ENCODE measurements at regions not wholly inside any gene's neighbourhood (a gene's known extent, or its start where the extent isn't known, plus 50 kb on each side); places are given as distances from the start of the nearest gene placed in this dataset.

GRCh38 chrX:12032082-12032481, 106.2 kb upstream of the FRMPD4 start:
- no peaks in the 10 kb centered on the region for H3K36me3 ChIP-seq (ENCODE audit: insufficient read depth, low read length)
- no peaks in the 10 kb centered on the region for H3K4me1 Mint-ChIP-seq
- H3K4me1 ChIP-seq (ENCODE audit: insufficient read depth, low read length), result no peaks in the 10 kb centered on the region
- ChIA-PET CTCF (no interaction called here), POLR2A (no interaction called here)
- H3K27ac Mint-ChIP-seq, result no peak overlapping the region
- H3K9me3 Mint-ChIP-seq, result peaks cover 0 to 2% (median 0%) of the 10 kb centered on the region in 5 donors
- H3K9me3 ChIP-seq (ENCODE audit: low read length), result no peaks in the 10 kb centered on the region
- no peak overlapping the region for H3K4me3 ChIP-seq (ENCODE audit: low read length)
- H3K36me3 Mint-ChIP-seq, result no peaks in the 10 kb centered on the region
- H3K27ac ChIP-seq (ENCODE audit: low read depth, low read length), result no peak overlapping the region
- DNase-seq, result no peak
- H3K27me3 ChIP-seq (ENCODE audit: insufficient read depth, low read length, poor library complexity, severe bottlenecking), result no peaks in the 10 kb centered on the region
- H3K4me3 Mint-ChIP-seq, result no peak overlapping the region
- peaks cover 0 to 2% of the 10 kb centered on the region in 2 donors for H3K27me3 Mint-ChIP-seq

DNA sequence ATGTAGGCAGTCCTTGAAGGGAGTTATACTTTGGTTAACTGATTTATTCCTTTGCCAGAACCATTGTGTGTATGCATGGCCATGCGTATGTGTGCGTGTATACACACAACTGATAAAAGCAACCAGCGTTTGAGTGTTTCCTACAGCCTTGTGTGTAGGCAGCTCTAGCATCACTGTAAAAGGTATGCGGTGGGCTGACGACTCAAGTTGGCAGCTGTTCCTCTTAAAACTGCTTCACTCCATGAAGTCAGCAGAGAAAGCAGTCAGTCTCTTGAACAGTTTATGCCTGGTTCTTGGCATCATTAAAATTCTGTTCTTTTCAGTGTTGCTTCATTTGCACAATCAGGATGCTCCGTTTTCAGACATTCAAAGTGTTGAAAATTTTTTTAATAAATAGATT, 103.5 kb upstream of the FRMPD4 start:
- Mint-ChIP-seq H3K36me3 (no peaks in the 10 kb centered on the region), H3K27me3 (no peaks in the 10 kb centered on the region), H3K4me3 (no peak overlapping the region), H3K27ac (no peak overlapping the region), H3K9me3 (peaks cover 0 to 2% (median 0%) of the 10 kb centered on the region in 5 donors), H3K4me1 (no peaks in the 10 kb centered on the region)
- DNase-seq, result no peak
- Histone ChIP-seq H3K36me3 (ENCODE audit: insufficient read depth, low read length) (no peaks in the 10 kb centered on the region), H3K4me3 (ENCODE audit: low read length) (no peak overlapping the region), H3K27ac (ENCODE audit: low read depth, low read length) (no peak overlapping the region), H3K4me1 (ENCODE audit: insufficient read depth, low read length) (no peaks in the 10 kb centered on the region), H3K9me3 (ENCODE audit: low read length) (no peaks in the 10 kb centered on the region), H3K27me3 (ENCODE audit: insufficient read depth, low read length, poor library complexity, severe bottlenecking) (no peaks in the 10 kb centered on the region)
- ChIA-PET CTCF (no interaction called here), POLR2A (no interaction called here)

DNA sequence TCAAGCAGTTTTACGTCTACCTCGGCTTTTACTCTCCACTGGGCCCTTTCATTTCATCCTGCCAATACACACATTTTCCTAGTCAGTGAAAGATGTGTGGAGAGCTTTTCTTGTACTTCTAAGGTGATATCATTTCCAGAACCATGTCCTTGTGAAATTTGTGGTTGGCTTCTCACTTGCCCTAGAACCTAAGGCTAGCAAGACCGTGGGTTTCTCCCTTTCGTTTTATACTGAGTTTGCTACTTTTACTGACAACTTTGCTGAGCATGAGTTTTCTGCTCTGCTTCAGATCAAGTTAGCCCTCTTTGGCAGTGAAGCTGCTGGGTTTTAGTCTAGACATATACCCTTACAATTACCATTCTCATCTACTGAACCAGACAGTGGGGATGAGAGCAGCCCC, 95.7 kb upstream of the FRMPD4 start:
- Mint-ChIP-seq H3K27ac (no peak overlapping the region), H3K4me3 (no peak overlapping the region), H3K36me3 (no peaks in the 10 kb centered on the region), H3K27me3 (peaks cover 2 to 4% of the 10 kb centered on the region in 2 donors), H3K9me3 (no peaks in the 10 kb centered on the region), H3K4me1 (no peaks in the 10 kb centered on the region)
- Histone ChIP-seq H3K36me3 (ENCODE audit: insufficient read depth, low read length) (no peaks in the 10 kb centered on the region), H3K9me3 (ENCODE audit: low read length) (no peaks in the 10 kb centered on the region), H3K27me3 (ENCODE audit: insufficient read depth, low read length, poor library complexity, severe bottlenecking) (no peaks in the 10 kb centered on the region), H3K4me1 (ENCODE audit: insufficient read depth, low read length) (no peaks in the 10 kb centered on the region), H3K27ac (ENCODE audit: low read depth, low read length) (no peak overlapping the region), H3K4me3 (ENCODE audit: low read length) (no peak overlapping the region)
- no peak for DNase-seq
- CTCF ChIA-PET, result no interaction called here
- POLR2A ChIA-PET, result no interaction called here

DNA sequence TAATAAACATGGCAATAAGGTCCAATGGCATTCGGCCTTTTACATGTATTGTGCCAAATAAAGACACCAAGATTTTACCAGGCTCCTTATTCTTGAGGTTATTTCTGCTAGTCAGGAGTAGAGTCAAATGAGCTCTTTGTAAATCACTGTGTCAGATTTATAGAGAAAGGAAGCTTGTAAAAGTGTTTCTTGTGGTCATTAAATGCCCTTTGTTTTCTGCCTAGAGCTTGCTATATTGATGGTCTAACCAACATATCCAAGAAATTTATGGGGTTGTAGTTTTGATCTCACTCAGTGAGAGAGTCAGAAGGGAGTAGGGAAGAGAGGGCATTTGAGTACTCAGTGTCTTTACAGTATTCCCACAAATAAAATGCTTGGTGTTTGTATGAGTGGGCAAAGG, 86.2 kb upstream of the FRMPD4 start:
- no peak overlapping the region for H3K27ac Mint-ChIP-seq
- no peak overlapping the region for H3K27ac ChIP-seq (ENCODE audit: low read depth, low read length)
- CTCF ChIA-PET, result no interaction called here

GRCh38 chrX:12058087-12058486, 80.2 kb upstream of the FRMPD4 start:
- H3K27ac Mint-ChIP-seq, result no peak overlapping the region
- H3K9me3 ChIP-seq (ENCODE audit: low read length), result no peaks in the 10 kb centered on the region
- no peaks in the 10 kb centered on the region for H3K27me3 ChIP-seq (ENCODE audit: insufficient read depth, low read length, poor library complexity, severe bottlenecking)
- H3K36me3 Mint-ChIP-seq, result no peaks in the 10 kb centered on the region
- no peaks in the 10 kb centered on the region for H3K4me1 Mint-ChIP-seq
- ChIA-PET POLR2A (no interaction called here), CTCF (no interaction called here)
- no peak overlapping the region for H3K4me3 Mint-ChIP-seq
- H3K4me3 ChIP-seq (ENCODE audit: low read length), result no peak overlapping the region
- H3K27ac ChIP-seq (ENCODE audit: low read depth, low read length), result no peak overlapping the region
- no peaks in the 10 kb centered on the region for H3K27me3 Mint-ChIP-seq
- H3K4me1 ChIP-seq (ENCODE audit: insufficient read depth, low read length), result no peaks in the 10 kb centered on the region
- no peak for DNase-seq
- peaks cover 0 to 2% (median 0%) of the 10 kb centered on the region in 5 donors for H3K9me3 Mint-ChIP-seq
- H3K36me3 ChIP-seq (ENCODE audit: insufficient read depth, low read length), result no peaks in the 10 kb centered on the region

More for the DNA sequence above, 86.2 kb upstream of the FRMPD4 start:
- POLR2A ChIA-PET, result no interaction called here
- Histone ChIP-seq H3K4me1 (ENCODE audit: insufficient read depth, low read length) (no peaks in the 10 kb centered on the region), H3K4me3 (ENCODE audit: low read length) (no peak overlapping the region), H3K9me3 (ENCODE audit: low read length) (no peaks in the 10 kb centered on the region), H3K36me3 (ENCODE audit: insufficient read depth, low read length) (no peaks in the 10 kb centered on the region), H3K27me3 (ENCODE audit: insufficient read depth, low read length, poor library complexity, severe bottlenecking) (no peaks in the 10 kb centered on the region)
- H3K27me3 Mint-ChIP-seq, result no peaks in the 10 kb centered on the region
- H3K4me1 Mint-ChIP-seq, result no peaks in the 10 kb centered on the region
- H3K9me3 Mint-ChIP-seq, result peaks cover 0 to 4% (median 2%) of the 10 kb centered on the region in 5 donors
- DNase-seq, result no peak
- H3K36me3 Mint-ChIP-seq, result no peaks in the 10 kb centered on the region
- H3K4me3 Mint-ChIP-seq, result no peak overlapping the region

- Histone ChIP-seq H3K9me3 (ENCODE audit: low read length) (no peaks in the 10 kb centered on the region), H3K36me3 (ENCODE audit: insufficient read depth, low read length) (no peaks in the 10 kb centered on the region), H3K27me3 (ENCODE audit: insufficient read depth, low read length, poor library complexity, severe bottlenecking) (no peaks in the 10 kb centered on the region), H3K4me1 (ENCODE audit: insufficient read depth, low read length) (no peaks in the 10 kb centered on the region), H3K27ac (ENCODE audit: low read depth, low read length) (no peak overlapping the region), H3K4me3 (ENCODE audit: low read length) (no peak overlapping the region)
- H3K27ac Mint-ChIP-seq, result no peak overlapping the region
- POLR2A ChIA-PET, result no interaction called here
- no peaks in the 10 kb centered on the region for H3K36me3 Mint-ChIP-seq
- DNase-seq, result no peak
- no peak overlapping the region for H3K4me3 Mint-ChIP-seq
- no peaks in the 10 kb centered on the region for H3K4me1 Mint-ChIP-seq
- no peaks in the 10 kb centered on the region for H3K27me3 Mint-ChIP-seq
- H3K9me3 Mint-ChIP-seq, result peaks cover 0 to 1% (median 0%) of the 10 kb centered on the region in 5 donors
- CTCF ChIA-PET, result no interaction called here
These were observed 77.6 kb upstream of the FRMPD4 start for GRCh38 chrX:12060489-12061260.

DNA sequence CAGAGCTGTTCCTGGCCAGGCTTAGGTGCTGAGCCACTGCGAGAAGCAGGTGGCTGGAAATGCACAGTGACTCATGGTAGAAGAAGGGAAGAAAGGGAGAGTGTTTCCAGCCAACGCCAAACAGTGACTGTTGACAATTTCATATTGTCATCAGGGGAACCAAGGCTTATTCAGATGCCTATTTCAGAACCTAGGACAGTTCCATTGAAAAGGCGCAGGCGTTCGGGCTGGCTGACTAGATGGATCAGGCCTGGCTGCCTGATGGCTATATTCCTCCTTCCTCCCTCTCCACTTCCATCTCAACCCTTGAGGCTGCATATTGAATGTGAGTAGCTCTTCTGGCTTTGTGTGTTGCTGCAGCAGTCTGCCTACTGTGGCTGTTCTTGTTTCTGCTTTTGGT, 73.0 kb upstream of the FRMPD4 start:
- H3K36me3 ChIP-seq (ENCODE audit: insufficient read depth, low read length), result no peaks in the 10 kb centered on the region
- Mint-ChIP-seq H3K27me3 (peaks cover 0 to 6% of the 10 kb centered on the region in 2 donors), H3K27ac (no peak overlapping the region), H3K4me1 (no peaks in the 10 kb centered on the region), H3K4me3 (no peak overlapping the region), H3K9me3 (no peaks in the 10 kb centered on the region), H3K36me3 (no peaks in the 10 kb centered on the region)
- H3K9me3 ChIP-seq (ENCODE audit: low read length), result no peaks in the 10 kb centered on the region
- H3K27me3 ChIP-seq (ENCODE audit: insufficient read depth, low read length, poor library complexity, severe bottlenecking), result no peaks in the 10 kb centered on the region
- H3K4me1 ChIP-seq (ENCODE audit: insufficient read depth, low read length), result no peaks in the 10 kb centered on the region
- no peak overlapping the region for H3K4me3 ChIP-seq (ENCODE audit: low read length)
- no peak for DNase-seq
- CTCF ChIA-PET, result no interaction called here
- no peak overlapping the region for H3K27ac ChIP-seq (ENCODE audit: low read depth, low read length)
- POLR2A ChIA-PET, result no interaction called here

DNA sequence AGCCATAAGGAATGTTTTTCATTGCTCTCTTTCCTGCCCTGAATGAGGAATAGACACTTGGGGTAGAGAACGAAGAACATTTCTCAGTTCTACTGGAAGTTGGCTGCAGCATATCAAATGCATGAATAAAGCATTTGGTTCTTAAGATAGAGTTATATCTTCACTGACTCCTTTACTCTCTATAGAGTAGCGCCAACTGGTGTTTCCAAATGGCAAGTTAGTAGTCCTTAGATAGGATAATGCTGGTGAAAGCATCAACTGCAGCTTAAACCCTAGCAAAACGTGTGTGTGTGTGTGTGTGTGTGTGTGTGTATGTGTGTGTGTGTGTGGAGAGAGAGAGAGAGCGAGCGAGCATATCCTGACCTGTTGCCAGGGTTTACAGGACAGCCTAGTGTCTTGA, 62.2 kb upstream of the FRMPD4 start:
- no peak for DNase-seq
- Mint-ChIP-seq H3K27ac (no peak overlapping the region), H3K9me3 (peaks cover 0 to 3% (median 0%) of the 10 kb centered on the region in 5 donors), H3K36me3 (no peaks in the 10 kb centered on the region), H3K4me1 (no peaks in the 10 kb centered on the region), H3K4me3 (no peak overlapping the region), H3K27me3 (peaks cover under 1 to 2% of the 10 kb centered on the region in 2 donors)
- Histone ChIP-seq H3K4me1 (ENCODE audit: insufficient read depth, low read length) (no peaks in the 10 kb centered on the region), H3K27ac (ENCODE audit: low read depth, low read length) (no peak overlapping the region), H3K4me3 (ENCODE audit: low read length) (no peak overlapping the region), H3K9me3 (ENCODE audit: low read length) (no peaks in the 10 kb centered on the region), H3K27me3 (ENCODE audit: insufficient read depth, low read length, poor library complexity, severe bottlenecking) (no peaks in the 10 kb centered on the region), H3K36me3 (ENCODE audit: insufficient read depth, low read length) (no peaks in the 10 kb centered on the region)
- ChIA-PET CTCF (no interaction called here), POLR2A (no interaction called here)
